GM11168 (cell line): ENCODE measurements at regions not wholly inside any gene's neighbourhood (a gene's known extent, or its start where the extent isn't known, plus 50 kb on each side); places are given as distances from the start of the nearest gene placed in this dataset.

Source experiments
- in situ Hi-C: fragments of 300-500 bp; cut with MboI; formaldehyde crosslinking; loops from one replicate; pipeline ENCODE4 v1.12.0; 2022; ENCODE audit warnings: low sequenced_read_pairs; ENCODE audit not compliant: unreplicated experiment

DNA sequence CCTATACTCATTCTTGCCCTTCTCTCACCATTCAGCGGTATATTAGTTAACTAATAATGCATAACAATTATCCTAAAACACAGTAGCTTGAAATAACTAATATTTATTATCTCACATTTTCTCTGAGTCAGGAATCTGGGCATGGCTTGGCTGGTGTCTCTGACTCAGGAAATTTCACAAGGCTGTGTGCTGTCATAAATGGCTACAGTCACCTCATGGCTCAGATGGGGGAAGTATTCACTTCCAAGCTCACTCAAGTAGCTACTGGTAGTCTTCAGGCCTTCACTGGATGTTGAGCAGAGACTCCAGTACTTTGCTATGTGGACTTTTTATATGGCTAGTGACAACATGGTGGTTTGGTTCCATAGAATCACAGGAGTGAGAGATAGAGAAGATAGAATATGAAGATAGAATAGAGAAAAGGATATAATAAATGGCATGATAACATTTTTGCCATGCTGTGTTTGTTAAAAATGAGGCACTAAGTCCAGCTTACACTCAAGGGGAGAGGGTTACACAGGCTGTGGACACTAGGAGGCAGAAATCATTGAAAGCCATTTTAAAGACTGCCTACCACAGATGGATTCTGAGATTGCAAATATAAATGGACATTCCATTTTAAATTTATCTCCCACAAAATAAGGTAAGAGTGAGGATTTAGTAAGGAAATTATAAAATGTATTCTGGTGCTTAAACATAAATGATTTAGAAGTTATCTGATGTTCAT lies 997.8 kb upstream of the CHORDC1 start:
- in situ Hi-C loops: no loop called here

DNA sequence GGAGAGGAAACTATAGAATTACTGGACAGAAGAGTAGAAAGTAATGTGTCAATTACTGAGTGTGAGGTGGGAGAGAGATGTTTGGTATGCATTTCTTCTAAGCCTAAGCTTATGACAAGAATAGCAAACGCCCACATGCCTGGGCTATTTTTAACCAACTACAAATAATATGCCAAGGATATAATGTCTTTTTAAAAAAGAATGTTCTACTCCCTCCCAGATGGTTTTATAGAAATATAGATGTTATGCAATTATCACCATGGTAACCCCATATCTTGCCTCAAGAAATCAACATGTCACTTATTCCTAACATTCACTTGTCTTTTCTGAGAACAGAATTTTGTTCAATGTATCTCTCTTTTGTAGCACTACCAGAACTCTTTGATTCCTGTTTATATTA lies 996.7 kb upstream of the CHORDC1 start:
- in situ Hi-C loops: no loop called here

GRCh38 chr11:91209751-91210150 lies 986.9 kb upstream of the CHORDC1 start:
- in situ Hi-C loops: no loop called here

- in situ Hi-C loops: no loop called here
Observed at GRCh38 chr11:91209306-91209705, 986.5 kb upstream of the CHORDC1 start.

- in situ Hi-C loops: no loop called here
Observed at GRCh38 chr11:91199866-91200265, 977.0 kb upstream of the CHORDC1 start.

DNA sequence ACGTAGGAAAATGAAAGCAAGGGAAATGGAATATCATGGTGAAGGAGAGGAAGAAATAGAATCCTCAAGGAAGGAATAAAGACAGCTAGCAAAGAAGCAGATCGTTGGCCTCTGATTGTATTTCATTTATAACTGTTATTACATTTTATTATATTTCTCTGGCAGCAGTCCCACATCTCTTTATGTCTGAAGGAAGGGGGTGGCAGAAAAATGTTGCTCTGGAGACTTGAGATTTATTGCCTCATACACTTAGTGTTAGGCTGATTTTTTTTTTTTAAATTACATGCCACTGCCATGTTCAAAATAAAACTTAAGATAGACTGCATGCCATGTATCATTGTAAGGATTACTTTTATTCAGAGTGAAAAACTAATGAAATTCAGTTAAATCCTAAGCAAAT lies 971.7 kb upstream of the CHORDC1 start:
- in situ Hi-C loops: no loop called here

DNA sequence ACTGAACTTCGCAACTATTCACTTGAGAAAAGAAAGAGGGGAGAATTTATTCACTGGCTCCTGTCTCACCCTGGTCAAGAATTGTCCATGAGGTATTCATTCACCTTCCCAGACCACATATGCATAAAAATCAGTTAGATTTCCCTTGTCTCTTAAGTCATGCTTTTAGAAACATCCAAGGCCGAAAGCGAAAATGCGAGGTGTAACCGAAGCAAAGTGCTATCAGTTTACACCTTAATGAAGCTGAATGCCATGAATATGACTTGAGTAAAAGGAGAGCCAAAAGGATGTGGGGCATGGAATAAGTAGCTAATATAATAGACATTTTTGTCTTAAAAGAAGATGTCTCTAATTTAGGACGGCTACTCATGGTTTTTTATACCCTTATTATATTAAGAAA lies 965.6 kb upstream of the CHORDC1 start:
- in situ Hi-C loops: no loop called here

DNA sequence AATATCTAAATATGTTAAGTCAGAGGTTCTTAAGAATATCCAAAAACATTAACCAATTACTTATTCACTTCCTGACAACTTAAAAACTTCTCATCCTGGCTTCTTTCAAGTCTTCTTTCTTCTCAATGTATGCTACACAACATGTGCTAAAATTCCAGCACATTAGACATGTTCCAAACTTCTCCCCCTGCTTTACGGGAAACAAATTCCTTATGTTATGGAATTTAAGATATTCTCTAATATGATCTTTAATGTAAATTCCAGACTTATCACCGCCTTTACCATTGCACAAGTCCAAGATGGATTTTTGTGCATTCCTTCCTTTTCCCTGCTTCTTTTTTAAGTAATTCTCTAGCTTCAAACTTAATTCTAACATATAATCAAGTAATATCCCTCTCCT lies 964.5 kb upstream of the CHORDC1 start:
- in situ Hi-C loops: no loop called here

DNA sequence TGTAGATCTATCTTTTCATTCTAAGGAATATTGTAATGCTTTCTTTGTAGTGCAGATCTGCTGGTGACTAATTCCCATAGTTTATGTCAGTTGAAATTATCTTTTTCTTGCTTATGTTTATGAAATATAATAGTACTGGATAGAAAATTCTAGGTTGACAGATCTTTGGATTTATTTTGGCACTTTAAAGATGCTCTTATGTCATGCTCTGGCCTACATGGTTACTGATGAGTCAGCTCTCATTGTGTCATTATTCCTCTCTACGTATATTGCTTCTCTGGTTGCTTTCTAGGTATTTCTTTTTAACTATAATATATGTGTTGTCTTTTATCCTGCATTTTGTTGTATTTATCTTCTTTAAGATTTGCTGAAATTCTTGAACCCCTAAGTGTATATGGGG lies 955.5 kb upstream of the CHORDC1 start:
- in situ Hi-C loops: no loop called here

DNA sequence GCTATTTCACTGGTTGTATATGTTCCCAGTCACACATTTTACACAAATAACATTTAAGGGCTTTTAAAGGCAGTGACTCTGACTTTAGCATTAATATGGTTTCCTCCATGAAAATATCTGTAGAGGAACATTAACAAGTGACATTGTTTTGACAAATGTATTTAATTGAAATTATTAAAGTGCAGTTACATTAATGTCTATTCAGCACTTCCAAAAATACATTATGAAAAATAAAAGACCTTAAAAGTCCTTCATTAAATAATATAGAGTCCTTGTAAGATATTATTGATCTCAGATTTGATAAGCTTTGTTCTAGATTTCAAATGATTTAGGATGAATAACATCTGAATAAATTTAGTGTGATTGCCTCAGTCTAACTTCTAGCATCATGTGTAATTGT lies 951.9 kb upstream of the CHORDC1 start:
- in situ Hi-C loops: no loop called here

- in situ Hi-C loops: no loop called here
Observed at GRCh38 chr11:91174193-91174592, 951.3 kb upstream of the CHORDC1 start.

DNA sequence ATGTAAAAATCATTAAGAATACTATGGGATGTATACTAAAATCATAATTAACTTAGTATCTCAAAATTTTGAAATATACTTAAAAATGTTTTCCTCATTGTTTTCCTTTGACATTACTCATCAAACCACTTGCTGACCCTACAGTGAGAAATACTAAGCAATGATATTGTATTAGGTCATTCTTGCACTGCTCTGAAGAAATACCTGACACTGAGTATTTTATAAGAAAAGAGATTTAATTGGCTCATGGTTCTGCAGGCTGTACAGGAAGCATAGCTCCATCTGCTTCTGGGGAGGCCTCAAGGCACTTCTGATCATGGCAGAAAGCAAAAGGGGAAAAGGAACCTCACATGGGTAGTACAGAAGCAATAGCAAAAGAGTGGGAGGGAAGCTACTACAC lies 950.9 kb upstream of the CHORDC1 start:
- in situ Hi-C loops: no loop called here

- in situ Hi-C loops: no loop called here
Observed at GRCh38 chr11:91170711-91171110, 947.9 kb upstream of the CHORDC1 start.

- in situ Hi-C loops: no loop called here
Observed at GRCh38 chr11:91164452-91164822, 941.6 kb upstream of the CHORDC1 start.

- in situ Hi-C loops: no loop called here
Observed at GRCh38 chr11:91163619-91164451, 941.0 kb upstream of the CHORDC1 start.

DNA sequence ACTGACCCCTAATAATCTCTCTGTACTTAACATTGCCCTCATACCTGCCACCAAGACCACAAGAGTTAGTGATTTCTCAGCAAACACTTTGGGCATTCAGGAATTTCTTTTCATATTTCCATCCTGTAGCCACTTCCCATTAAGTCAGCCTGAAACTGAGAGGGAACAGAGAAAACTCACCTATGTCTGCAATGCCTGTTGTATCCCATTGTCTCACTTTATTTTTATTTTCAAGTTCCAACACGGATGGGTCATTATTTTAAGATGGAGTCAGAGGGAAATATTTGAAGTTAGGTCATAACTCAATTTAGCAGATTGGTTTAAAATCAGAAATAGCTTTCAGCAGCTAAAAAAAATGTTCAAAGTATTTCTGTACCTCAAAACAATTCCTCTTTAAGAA lies 937.8 kb upstream of the CHORDC1 start:
- in situ Hi-C loops: no loop called here

DNA sequence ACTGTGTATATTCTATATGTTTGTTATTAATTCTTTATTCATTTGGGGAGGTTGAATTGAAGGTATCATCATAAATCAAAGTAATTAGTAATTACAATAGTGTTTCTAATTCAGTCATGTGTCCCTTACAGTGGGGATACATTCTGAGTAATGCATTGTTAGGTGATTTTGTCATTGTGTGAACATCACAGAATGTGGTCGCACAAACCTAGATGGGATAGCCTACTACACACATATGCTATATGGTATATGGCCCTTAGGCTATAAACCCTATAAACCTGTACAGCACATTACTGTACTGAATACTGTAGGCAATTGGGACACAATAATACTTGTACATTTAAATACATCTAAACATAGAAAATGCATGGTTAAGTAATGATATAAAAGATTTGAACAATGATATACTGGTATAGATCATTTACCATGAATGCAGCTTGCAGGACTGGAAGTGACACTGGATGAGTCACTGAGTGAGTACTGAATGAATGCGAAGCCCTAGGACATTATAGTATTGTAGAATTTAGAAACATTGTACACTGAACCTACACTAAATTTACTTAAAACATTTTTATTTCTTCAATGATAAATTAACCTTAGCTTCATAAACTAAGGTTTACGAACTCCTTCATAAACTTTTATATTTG lies 936.2 kb upstream of the CHORDC1 start:
- in situ Hi-C loops: no loop called here

DNA sequence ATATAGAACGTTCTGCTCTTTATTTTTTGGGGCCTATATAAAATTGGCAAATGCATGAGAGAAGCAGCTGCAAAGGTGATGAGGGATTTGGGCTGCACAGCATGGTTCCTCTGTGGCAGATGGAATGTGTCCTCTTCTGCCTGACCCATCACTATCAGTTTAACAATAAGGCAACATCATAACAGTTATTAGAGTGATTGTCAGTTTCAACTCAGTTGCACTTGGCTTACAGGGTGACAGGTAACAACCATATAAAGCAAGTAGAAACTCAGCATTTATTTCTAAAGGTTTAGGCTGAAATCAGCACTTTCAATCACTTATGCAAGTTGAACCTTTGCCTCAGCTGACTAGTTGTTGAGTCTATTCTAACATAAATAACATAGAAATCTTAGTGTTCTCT lies 935.4 kb upstream of the CHORDC1 start:
- in situ Hi-C loops: no loop called here

DNA sequence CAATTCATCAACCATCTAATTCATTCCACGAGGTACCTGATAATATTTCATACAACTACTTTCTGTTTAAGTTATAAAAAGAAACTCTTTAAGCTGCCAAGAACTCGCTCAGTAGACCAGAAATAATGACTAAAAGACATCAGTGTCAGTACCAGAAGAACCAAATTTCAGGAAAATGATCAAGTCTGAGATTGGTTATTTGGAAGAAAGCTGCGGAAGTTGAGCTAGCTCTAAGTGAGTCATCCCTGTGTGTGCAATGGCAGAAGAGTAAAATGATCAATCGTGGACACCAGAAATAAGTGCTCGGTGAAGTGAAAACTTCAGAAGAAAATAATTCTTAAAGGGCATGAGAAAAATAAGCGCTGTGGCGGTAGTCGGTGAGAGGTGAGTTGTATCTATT lies 933.2 kb upstream of the CHORDC1 start:
- in situ Hi-C loops: no loop called here

- in situ Hi-C loops: no loop called here
Observed at GRCh38 chr11:91147885-91148284, 925.0 kb upstream of the CHORDC1 start.

DNA sequence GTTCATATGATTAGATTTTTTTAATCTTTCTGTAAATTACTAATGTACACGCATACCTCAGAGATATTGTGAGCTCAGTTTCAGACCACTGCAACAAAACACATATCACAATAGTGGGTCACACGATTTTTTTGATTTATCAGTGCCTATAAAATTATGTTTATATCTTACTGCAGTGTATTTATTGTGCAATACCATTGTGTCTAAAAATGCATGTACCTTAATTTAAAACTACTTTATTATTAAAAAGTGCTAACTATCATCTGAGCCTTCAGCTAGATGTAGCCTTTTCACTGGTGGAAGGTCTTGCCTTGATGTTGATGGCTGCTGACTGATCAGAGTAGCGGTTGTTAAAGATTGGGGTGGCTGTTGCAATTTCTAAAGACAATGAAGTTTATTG lies 918.8 kb upstream of the CHORDC1 start:
- in situ Hi-C loops: no loop called here
